ENCODE measurements at regions not wholly inside any gene's neighbourhood (a gene's known extent, or its start where the extent isn't known, plus 50 kb on each side); places are given as distances from the start of the nearest gene placed in this dataset.

DNA sequence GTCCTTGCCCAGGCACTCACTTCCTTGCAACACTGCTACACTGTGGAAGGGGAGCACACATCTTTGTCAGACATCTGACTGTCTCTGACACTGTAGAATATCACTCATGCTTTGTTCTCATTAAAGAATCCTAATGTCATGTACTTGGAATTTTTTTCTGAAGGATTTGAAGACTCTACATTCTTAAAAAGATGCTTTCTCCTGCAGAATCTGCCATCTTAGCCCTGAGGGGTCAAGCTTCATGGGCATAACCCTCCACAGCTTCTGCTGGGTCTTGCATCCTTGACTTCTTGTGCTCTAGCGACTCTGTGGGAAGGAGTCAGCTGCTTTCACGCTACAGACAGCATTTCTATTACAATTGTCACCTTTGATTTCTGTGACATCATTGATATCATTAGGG, 417.2 kb downstream of the QKI start (continued):
- TF ChIP-seq POLR2G (IDR thresholded peaks at IDR 0.05; ENCODE audit: low read depth, low read length), result no peak
- TF ChIP-seq ZNF263 (CRISPR knock-in tag; IDR thresholded peaks at IDR 0.05; ENCODE audit: borderline replicate concordance), result no peak
- TF ChIP-seq KDM4B (IDR thresholded peaks at IDR 0.05; ENCODE audit: borderline replicate concordance in 2 of 2, low read depth in 1 of 2), result no peak
- TF ChIP-seq SETDB1 (IDR thresholded peaks at IDR 0.05; ENCODE audit: low read length), result no peak
- no peak for TF ChIP-seq TGIF2 (CRISPR knock-in tag; IDR thresholded peaks at IDR 0.05)

DNA sequence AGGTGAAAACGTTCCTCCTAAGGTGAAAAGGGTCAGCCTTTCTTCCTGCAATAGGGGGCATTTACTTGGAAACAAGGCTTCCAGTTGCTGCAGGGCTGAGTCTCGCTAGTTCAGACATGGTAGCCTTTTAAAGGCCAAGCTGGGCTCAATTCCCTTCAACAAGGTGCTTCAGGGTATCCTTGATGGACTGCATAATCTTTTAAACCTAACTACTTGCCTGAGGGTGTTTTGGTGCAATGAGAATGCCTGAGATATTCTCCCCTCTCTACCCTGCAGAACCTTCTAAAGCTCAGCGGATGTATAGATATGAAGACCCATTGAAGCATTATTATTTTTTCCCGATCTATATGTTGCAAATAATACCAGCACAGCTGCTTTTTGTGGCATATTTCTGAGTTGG, 416.1 kb downstream of the QKI start:
- CTCF ChIA-PET (ENCODE audit: low intra/inter-chr PET ratio), result no interaction called here
- in situ Hi-C loops (cut with MboI), result no loop called here
- POLR2A ChIA-PET, result interaction anchor here (1.1 kb wide), 1 partner anchor 9 kb away, joined by 5 read pairs; no protein-coding TSS in a partner anchor
- H3K27ac ChIP-seq (ENCODE audit: extremely low read depth, low read depth, low read length), result no peak overlapping the region
- no peaks in the 10 kb centered on the region for H3K9me1 ChIP-seq (ENCODE audit: control insufficient read depth, insufficient read depth, low read length)
- H3K9me3 ChIP-seq (replicated peaks; ENCODE audit: control insufficient read depth, insufficient read depth, low read depth, low read length), result no peaks in the 10 kb centered on the region
- no peak for DNase-seq (ENCODE audit: extremely low read depth in 1 of 4, low spot score in 3 of 4)
- H3K4me3 ChIP-seq, result no peak overlapping the region
- WGBS (ENCODE audit: insufficient coverage, low coverage, missing lambda C conversion rate), result 4% methylated on average over 4 of the region's 4 CpGs
- H3K4me2 ChIP-seq (ENCODE audit: insufficient read depth, low read length), result no peak overlapping the region
- peaks cover 0 to 9% of the 10 kb centered on the region in 2 experiments; a peak in 1 of 5 replicates for H3K4me1 ChIP-seq (replicated peaks in 1 of 2; ENCODE audit: control insufficient read depth in 2 of 2, insufficient read depth in 2 of 2, low read length in 2 of 2)
- intact Hi-C loops (cut with micrococcal nuclease), result no loop called here
- no peaks in the 10 kb centered on the region for H3K36me3 ChIP-seq (ENCODE audit: control insufficient read depth, insufficient read depth, low read length)
- H3K79me2 ChIP-seq (ENCODE audit: control insufficient read depth, insufficient read depth, low read length), result no peaks in the 10 kb centered on the region
- ATAC-seq, result no peak
- FAIRE-seq, result no peak
- H4K20me1 ChIP-seq (replicated peaks; ENCODE audit: control insufficient read depth, insufficient read depth, low read length), result no peaks in the 10 kb centered on the region
- no peak overlapping the region for H3K9ac ChIP-seq (ENCODE audit: insufficient read depth in 1 of 2, low read depth in 2 of 2, low read length in 2 of 2)
- no TSS peak for BruUV-seq (replicated peaks)
- H3K27me3 ChIP-seq (ENCODE audit: control insufficient read depth in 2 of 2, insufficient read depth in 2 of 2, low read length in 2 of 2), result peaks cover 60 to 78% of the 10 kb centered on the region in 2 experiments
- H2AFZ ChIP-seq (ENCODE audit: low read depth, low read length), result no peak overlapping the region; the same call in 1 of the 2 replicates
- no peak for TF ChIP-seq ZNF408 (CRISPR knock-in tag; IDR thresholded peaks at IDR 0.05; ENCODE audit: low read depth)
- TF ChIP-seq FOXM1 (IDR thresholded peaks at IDR 0.05; ENCODE audit: low read depth), result no peak
- TF ChIP-seq FOXM1 (CRISPR knock-in tag; IDR thresholded peaks at IDR 0.05; ENCODE audit: low read depth), result no peak
- no peak for TF ChIP-seq CSDE1 (IDR thresholded peaks at IDR 0.05)
- TF ChIP-seq PRDM10 (IDR thresholded peaks at IDR 0.05; ENCODE audit: partially characterized antibody), result no peak
- TF ChIP-seq TRIM28 (IDR thresholded peaks at IDR 0.05), result no peak
- no peak for TF ChIP-seq YBX1 (IDR thresholded peaks at IDR 0.05)
- TF ChIP-seq STAT5B (CRISPR knock-in tag; IDR thresholded peaks at IDR 0.05), result no peak
- TF ChIP-seq, protein P1, sequence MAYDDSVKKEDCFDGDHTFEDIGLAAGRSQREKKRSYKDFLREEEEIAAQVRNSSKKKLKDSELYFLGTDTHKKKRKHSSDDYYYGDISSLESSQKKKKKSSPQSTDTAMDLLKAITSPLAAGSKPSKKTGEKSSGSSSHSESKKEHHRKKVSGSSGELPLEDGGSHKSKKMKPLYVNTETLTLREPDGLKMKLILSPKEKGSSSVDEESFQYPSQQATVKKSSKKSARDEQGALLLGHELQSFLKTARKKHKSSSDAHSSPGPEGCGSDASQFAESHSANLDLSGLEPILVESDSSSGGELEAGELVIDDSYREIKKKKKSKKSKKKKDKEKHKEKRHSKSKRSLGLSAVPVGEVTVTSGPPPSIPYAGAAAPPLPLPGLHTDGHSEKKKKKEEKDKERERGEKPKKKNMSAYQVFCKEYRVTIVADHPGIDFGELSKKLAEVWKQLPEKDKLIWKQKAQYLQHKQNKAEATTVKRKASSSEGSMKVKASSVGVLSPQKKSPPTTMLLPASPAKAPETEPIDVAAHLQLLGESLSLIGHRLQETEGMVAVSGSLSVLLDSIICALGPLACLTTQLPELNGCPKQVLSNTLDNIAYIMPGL (CRISPR knock-in tag; IDR thresholded peaks at IDR 0.05), result no peak
- no peak for TF ChIP-seq HNRNPK (IDR thresholded peaks at IDR 0.05; ENCODE audit: low read depth, low read length, poor library complexity, severe bottlenecking)
- TF ChIP-seq NFIC (IDR thresholded peaks at IDR 0.05), result no peak
- no peak for TF ChIP-seq HDGF (IDR thresholded peaks at IDR 0.05)

Measured in K562 (cell line).